Activated T-helper 2 cell treated with anti-CD3 and anti-CD28 coated beads, Interferon-gamma antibody, Interleukin-2, Interleukin-4, amounts not matched to agents 10 μg/mL and 5 μg/mL and 100 μg/mL, durations not matched to agents 14 hours and 24 hours and 36 hours (primary cell): ENCODE measurements at regions not wholly inside any gene's neighbourhood (a gene's known extent, or its start where the extent isn't known, plus 50 kb on each side); places are given as distances from the start of the nearest gene placed in this dataset.

Source experiments
- DNase-seq: peaks from one replicate; pipeline ENCODE4 v3.0.0; 2021; ENCODE audit warnings: low spot score
- H3K27ac Mint-ChIP-seq: one replicate; pipeline ENCODE4 v1.8.0; 2021; ENCODE audit warnings: mixed read lengths
- H3K27me3 Mint-ChIP-seq: one replicate; pipeline ENCODE4 v1.8.0; 2021; ENCODE audit warnings: low read depth, mixed read lengths
- H3K36me3 Mint-ChIP-seq: one replicate; pipeline ENCODE4 v1.8.0; 2021; ENCODE audit warnings: low read depth, mixed read lengths
- H3K4me1 Mint-ChIP-seq: one replicate; pipeline ENCODE4 v1.8.0; 2021; ENCODE audit warnings: low read depth, mixed read lengths
- H3K4me3 Mint-ChIP-seq: one replicate; pipeline ENCODE4 v1.8.0; 2021; ENCODE audit warnings: low read depth, mild to moderate bottlenecking, moderate library complexity, mixed read lengths
- H3K9me3 Mint-ChIP-seq: one replicate; pipeline ENCODE4 v1.8.0; 2021; ENCODE audit warnings: mixed read lengths
- intact Hi-C: fragments of 100-400 bp; cut with micrococcal nuclease; formaldehyde crosslinking; loops from one replicate; pipeline ENCODE4 v1.15.1; 2023

- no peak for DNase-seq
- Mint-ChIP-seq H3K4me1 (no peaks in the 10 kb centered on the region), H3K9me3 (no peaks in the 10 kb centered on the region), H3K4me3 (no peak overlapping the region), H3K27ac (no peak overlapping the region), H3K27me3 (no peaks in the 10 kb centered on the region), H3K36me3 (no peaks in the 10 kb centered on the region)
- intact Hi-C loops: no loop called here
Observed at GRCh38 chr4:106628586-106629267, 260.1 kb upstream of the GIMD1 start.

GRCh38 chr4:106627051-106627450 lies 258.5 kb upstream of the GIMD1 start:
- no peak for DNase-seq
- no peaks in the 10 kb centered on the region for H3K9me3 Mint-ChIP-seq
- H3K4me1 Mint-ChIP-seq: no peaks in the 10 kb centered on the region
- H3K36me3 Mint-ChIP-seq: no peaks in the 10 kb centered on the region
- no peak overlapping the region for H3K4me3 Mint-ChIP-seq
- H3K27ac Mint-ChIP-seq: no peak overlapping the region
- no peaks in the 10 kb centered on the region for H3K27me3 Mint-ChIP-seq
- intact Hi-C loops: no loop called here

- Mint-ChIP-seq H3K27me3 (no peaks in the 10 kb centered on the region), H3K27ac (no peak overlapping the region), H3K9me3 (no peaks in the 10 kb centered on the region), H3K4me3 (no peak overlapping the region), H3K4me1 (no peaks in the 10 kb centered on the region), H3K36me3 (no peaks in the 10 kb centered on the region)
- intact Hi-C loops: no loop called here
- no peak for DNase-seq
Observed at GRCh38 chr4:106624671-106625070, 256.1 kb upstream of the GIMD1 start.

- Mint-ChIP-seq H3K27me3 (no peaks in the 10 kb centered on the region), H3K27ac (no peak overlapping the region), H3K36me3 (no peaks in the 10 kb centered on the region), H3K9me3 (no peaks in the 10 kb centered on the region), H3K4me3 (no peak overlapping the region), H3K4me1 (no peaks in the 10 kb centered on the region)
- intact Hi-C loops: no loop called here
- DNase-seq: no peak
Observed at GRCh38 chr4:106618956-106619355, 250.4 kb upstream of the GIMD1 start.

- Mint-ChIP-seq H3K36me3 (no peaks in the 10 kb centered on the region), H3K9me3 (no peaks in the 10 kb centered on the region), H3K27me3 (no peaks in the 10 kb centered on the region), H3K4me1 (no peaks in the 10 kb centered on the region), H3K27ac (no peak overlapping the region), H3K4me3 (no peak overlapping the region)
- intact Hi-C loops: no loop called here
- DNase-seq: no peak
Observed at GRCh38 chr4:106615961-106616360, 247.4 kb upstream of the GIMD1 start.

GRCh38 chr4:106615410-106615945 lies 246.9 kb upstream of the GIMD1 start:
- H3K27me3 Mint-ChIP-seq: no peaks in the 10 kb centered on the region
- H3K4me1 Mint-ChIP-seq: no peaks in the 10 kb centered on the region
- no peaks in the 10 kb centered on the region for H3K9me3 Mint-ChIP-seq
- H3K4me3 Mint-ChIP-seq: no peak overlapping the region
- DNase-seq: no peak
- no peaks in the 10 kb centered on the region for H3K36me3 Mint-ChIP-seq
- no peak overlapping the region for H3K27ac Mint-ChIP-seq
- intact Hi-C loops: no loop called here

- H3K4me3 Mint-ChIP-seq: no peak overlapping the region
- H3K4me1 Mint-ChIP-seq: no peaks in the 10 kb centered on the region
- no peaks in the 10 kb centered on the region for H3K36me3 Mint-ChIP-seq
- no peaks in the 10 kb centered on the region for H3K27me3 Mint-ChIP-seq
- intact Hi-C loops: no loop called here
- H3K9me3 Mint-ChIP-seq: peaks cover 1% of the 10 kb centered on the region
- DNase-seq: no peak
- no peak overlapping the region for H3K27ac Mint-ChIP-seq
Observed at GRCh38 chr4:106614441-106614840, 245.9 kb upstream of the GIMD1 start.

- DNase-seq: no peak
- Mint-ChIP-seq H3K9me3 (peaks cover 4% of the 10 kb centered on the region), H3K27ac (no peak overlapping the region), H3K4me3 (no peak overlapping the region), H3K4me1 (no peaks in the 10 kb centered on the region), H3K36me3 (no peaks in the 10 kb centered on the region), H3K27me3 (no peaks in the 10 kb centered on the region)
- intact Hi-C loops: no loop called here
Observed at GRCh38 chr4:106609917-106610316, 241.3 kb upstream of the GIMD1 start.

- peaks cover 4% of the 10 kb centered on the region for H3K9me3 Mint-ChIP-seq
- no peaks in the 10 kb centered on the region for H3K4me1 Mint-ChIP-seq
- H3K27me3 Mint-ChIP-seq: no peaks in the 10 kb centered on the region
- H3K4me3 Mint-ChIP-seq: no peak overlapping the region
- H3K36me3 Mint-ChIP-seq: no peaks in the 10 kb centered on the region
- H3K27ac Mint-ChIP-seq: no peak overlapping the region
- intact Hi-C loops: no loop called here
- no peak for DNase-seq
Observed at GRCh38 chr4:106607558-106607957, 239.0 kb upstream of the GIMD1 start.

GRCh38 chr4:106604319-106605051 lies 235.9 kb upstream of the GIMD1 start:
- H3K4me1 Mint-ChIP-seq: no peaks in the 10 kb centered on the region
- peaks cover 3% of the 10 kb centered on the region for H3K9me3 Mint-ChIP-seq
- no peak overlapping the region for H3K4me3 Mint-ChIP-seq
- no peak overlapping the region for H3K27ac Mint-ChIP-seq
- H3K36me3 Mint-ChIP-seq: no peaks in the 10 kb centered on the region
- DNase-seq: no peak
- H3K27me3 Mint-ChIP-seq: no peaks in the 10 kb centered on the region
- intact Hi-C loops: no loop called here

- H3K4me1 Mint-ChIP-seq: no peaks in the 10 kb centered on the region
- no peak for DNase-seq
- H3K27me3 Mint-ChIP-seq: no peaks in the 10 kb centered on the region
- H3K27ac Mint-ChIP-seq: no peak overlapping the region
- intact Hi-C loops: no loop called here
- no peaks in the 10 kb centered on the region for H3K36me3 Mint-ChIP-seq
- H3K4me3 Mint-ChIP-seq: no peak overlapping the region
- no peaks in the 10 kb centered on the region for H3K9me3 Mint-ChIP-seq
Observed at GRCh38 chr4:106603471-106603870, 234.9 kb upstream of the GIMD1 start.

GRCh38 chr4:106602711-106603110 lies 234.1 kb upstream of the GIMD1 start:
- H3K4me3 Mint-ChIP-seq: no peak overlapping the region
- no peaks in the 10 kb centered on the region for H3K9me3 Mint-ChIP-seq
- no peaks in the 10 kb centered on the region for H3K27me3 Mint-ChIP-seq
- H3K4me1 Mint-ChIP-seq: no peaks in the 10 kb centered on the region
- intact Hi-C loops: no loop called here
- no peak for DNase-seq
- H3K36me3 Mint-ChIP-seq: no peaks in the 10 kb centered on the region
- H3K27ac Mint-ChIP-seq: no peak overlapping the region

GRCh38 chr4:106601519-106601918 lies 232.9 kb upstream of the GIMD1 start:
- H3K27me3 Mint-ChIP-seq: no peaks in the 10 kb centered on the region
- no peak overlapping the region for H3K4me3 Mint-ChIP-seq
- DNase-seq: no peak
- H3K27ac Mint-ChIP-seq: no peak overlapping the region
- no peaks in the 10 kb centered on the region for H3K4me1 Mint-ChIP-seq
- intact Hi-C loops: no loop called here
- H3K9me3 Mint-ChIP-seq: no peaks in the 10 kb centered on the region
- no peaks in the 10 kb centered on the region for H3K36me3 Mint-ChIP-seq
